HepG2 (cell line): ENCODE measurements at regions not wholly inside any gene's neighbourhood (a gene's known extent, or its start where the extent isn't known, plus 50 kb on each side); places are given as distances from the start of the nearest gene placed in this dataset.

Experiments used
- CAMTA2 ChIP-seq: sonication (generic); formaldehyde crosslinking; IDR thresholded peaks from 2 replicates; pipeline ENCODE4 v1.4.0; 2020; ENCODE audit warnings: mild to moderate bottlenecking, missing genetic modification reagents, borderline replicate concordance
- CHD4 ChIP-seq: fragments of 200-600 bp; sonication (generic); IDR thresholded peaks from 2 replicates; pipeline ENCODE4 v1.7.0; 2017; ENCODE audit warnings: mild to moderate bottlenecking, low read length, borderline replicate concordance
- CREB1 ChIP-seq, 2 experiments: fragments of 450-650 bp in 1 of 2; IDR thresholded peaks; 2 replicates each; pipeline ENCODE4 v1.6.1; 2016 to 2017; ENCODE audit warnings: control low read depth in 1 of 2, mild to moderate bottlenecking in 1 of 2, missing compliant biosample characterization in 1 of 2, missing genetic modification characterization in 1 of 2
- ELF4 ChIP-seq: sonication (generic); formaldehyde crosslinking; IDR thresholded peaks from 2 replicates; pipeline ENCODE4 v1.5.0; 2020; ENCODE audit warnings: missing genetic modification reagents, mild to moderate bottlenecking, moderate library complexity, borderline replicate concordance
- EP300 ChIP-seq, 3 experiments: sonication (generic) in 1 of 3; formaldehyde crosslinking in 1 of 3; IDR thresholded peaks; 2 replicates each; pipeline versions ENCODE4 v1.5.1 to v1.6.1; 2011 to 2020; ENCODE audit warnings: low read depth in 2 of 3, low read length in 2 of 3, borderline replicate concordance in 1 of 3, improper control_type of control experiment in 1 of 3, mild to moderate bottlenecking in 1 of 3, missing genetic modification reagents in 1 of 3, moderate library complexity in 1 of 3
- FOXJ3 ChIP-seq: sonication (generic); formaldehyde crosslinking; IDR thresholded peaks from 2 replicates; pipeline ENCODE4 v1.4.0; 2020; ENCODE audit warnings: missing genetic modification reagents, mild to moderate bottlenecking, borderline replicate concordance
- HNF4G ChIP-seq, 2 experiments: sonication (generic) in 1 of 2; formaldehyde crosslinking in 1 of 2; IDR thresholded peaks; 2 replicates each; pipeline versions ENCODE4 v1.4.0 to v1.6.1; 2011 to 2020; ENCODE audit warnings: borderline replicate concordance in 2 of 2, low read depth in 2 of 2, mild to moderate bottlenecking in 2 of 2, low read length in 1 of 2, missing genetic modification reagents in 1 of 2, moderate library complexity in 1 of 2
- NCOR1 ChIP-seq: fragments of 200-600 bp; sonication (generic); IDR thresholded peaks from 2 replicates; pipeline ENCODE4 v1.7.0; 2017; ENCODE audit warnings: antibody characterized with exemption, low read length, borderline replicate concordance
- NFE2 ChIP-seq: sonication (generic); formaldehyde crosslinking; IDR thresholded peaks from 2 replicates; pipeline ENCODE4 v1.4.0; 2020; ENCODE audit warnings: missing genetic modification reagents
- NFKB2 ChIP-seq: sonication (generic); formaldehyde crosslinking; IDR thresholded peaks from 2 replicates; pipeline ENCODE4 v1.4.0; 2020; ENCODE audit warnings: missing genetic modification reagents, borderline replicate concordance
- SMC3 ChIP-seq: IDR thresholded peaks from 2 replicates; pipeline ENCODE4 v1.6.1; 2011; ENCODE audit warnings: low read length, improper control_type of control experiment
- SOX13 ChIP-seq, 3 experiments: fragments of 450-650 bp in 1 of 3; sonication (generic) in 1 of 3; formaldehyde crosslinking in 1 of 3; IDR thresholded peaks in 2 of 3; conservative IDR thresholded peaks in 1 of 3; 2 replicates each; pipeline versions ENCODE4 v1.5.0 to v1.6.1; 2016 to 2020; ENCODE audit warnings: antibody characterized with exemption in 1 of 3, mild to moderate bottlenecking in 1 of 3, missing compliant biosample characterization in 1 of 3, missing genetic modification reagents in 1 of 3, moderate library complexity in 1 of 3
- SOX5 ChIP-seq: IDR thresholded peaks from 2 replicates; pipeline ENCODE4 v1.6.1; 2016; ENCODE audit warnings: borderline replicate concordance
- SRSF9 ChIP-seq: fragments of 200-400 bp; formaldehyde crosslinking; IDR thresholded peaks from 2 replicates; pipeline ENCODE4 v1.6.1; 2018; ENCODE audit warnings: borderline replicate concordance, mild to moderate bottlenecking, low read depth, low read length; ENCODE audit not compliant: insufficient read depth, poor library complexity, severe bottlenecking
- TAF1 ChIP-seq: sonication (generic); formaldehyde crosslinking; IDR thresholded peaks from 2 replicates; pipeline ENCODE4 v1.4.0; 2020; ENCODE audit warnings: missing genetic modification reagents
- THYN1 ChIP-seq: sonication (generic); formaldehyde crosslinking; IDR thresholded peaks from 2 replicates; pipeline ENCODE4 v1.8.1; 2023; ENCODE audit warnings: low read depth, mild to moderate bottlenecking, moderate library complexity, missing genetic modification reagents, borderline replicate concordance
- XBP1 ChIP-seq: sonication (generic); formaldehyde crosslinking; IDR thresholded peaks from 2 replicates; pipeline ENCODE4 v1.5.0; 2020; ENCODE audit warnings: missing genetic modification reagents
- ZNF138 ChIP-seq: sonication (generic); formaldehyde crosslinking; IDR thresholded peaks from 2 replicates; pipeline ENCODE4 v1.5.0; 2020; ENCODE audit warnings: mild to moderate bottlenecking, low read depth, missing genetic modification reagents
- ZNF230 ChIP-seq: sonication (generic); formaldehyde crosslinking; IDR thresholded peaks from 2 replicates; pipeline ENCODE4 v1.4.0; 2020; ENCODE audit warnings: mild to moderate bottlenecking, missing genetic modification reagents
- ZNF33B ChIP-seq: sonication (generic); formaldehyde crosslinking; IDR thresholded peaks from 2 replicates; pipeline ENCODE4 v1.5.1; 2020; ENCODE audit warnings: mild to moderate bottlenecking, missing genetic modification reagents
- ZNF564 ChIP-seq: sonication (generic); formaldehyde crosslinking; IDR thresholded peaks from 2 replicates; pipeline ENCODE4 v1.8.1; 2023; ENCODE audit warnings: mild to moderate bottlenecking, missing genetic modification reagents
- ZNF670 ChIP-seq: sonication (generic); formaldehyde crosslinking; IDR thresholded peaks from 2 replicates; pipeline ENCODE4 v1.8.0; 2022; ENCODE audit warnings: mild to moderate bottlenecking, missing genetic modification reagents, borderline replicate concordance
- ZNF883 ChIP-seq: sonication (generic); formaldehyde crosslinking; IDR thresholded peaks from 2 replicates; pipeline ENCODE4 v1.5.1; 2020; ENCODE audit warnings: mild to moderate bottlenecking, missing genetic modification reagents; ENCODE audit errors: not compliant biosample characterization
- TF ChIP-seq, protein P1 (sequence below): sonication (generic); formaldehyde crosslinking; IDR thresholded peaks from 2 replicates; pipeline ENCODE4 v1.8.0; 2023; ENCODE audit warnings: mild to moderate bottlenecking, missing genetic modification reagents
- TF ChIP-seq, protein P2 (sequence below): sonication (generic); formaldehyde crosslinking; IDR thresholded peaks from 2 replicates; pipeline ENCODE4 v1.5.0; 2020; ENCODE audit warnings: mild to moderate bottlenecking, missing genetic modification reagents
- TF ChIP-seq, protein P3 (sequence below): sonication (generic); formaldehyde crosslinking; IDR thresholded peaks from 2 replicates; pipeline ENCODE4 v1.5.1; 2020; ENCODE audit warnings: missing genetic modification reagents, mild to moderate bottlenecking, borderline replicate concordance

DNA sequence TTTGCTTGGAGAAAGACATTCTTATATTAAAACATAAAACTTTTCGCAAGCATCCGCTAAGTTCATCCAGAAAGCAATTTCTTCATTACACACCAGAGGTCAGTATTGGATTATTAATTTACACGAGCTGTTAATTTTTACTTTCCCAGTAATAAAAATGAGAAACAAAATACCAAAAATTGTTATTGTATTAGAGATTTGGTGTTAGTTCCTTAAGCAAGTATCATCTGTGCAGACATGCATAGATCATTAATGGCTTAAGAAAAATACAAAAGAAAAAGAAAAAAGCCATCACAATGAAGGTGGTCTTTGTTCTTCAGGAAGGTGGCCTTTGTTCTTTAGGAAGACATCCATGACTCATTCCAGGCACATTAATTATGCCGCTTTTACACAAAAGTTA, 53.6 kb upstream of the HNMT start (continued):
- no peak for TF ChIP-seq HNF4G (IDR thresholded peaks at IDR 0.05; ENCODE audit: borderline replicate concordance, low read depth, low read length)
- TF ChIP-seq HNF4G (CRISPR knock-in tag; IDR thresholded peaks at IDR 0.05; ENCODE audit: borderline replicate concordance, low read depth), result no peak
- peak; percentile 92 for TF ChIP-seq SMC3
- TF ChIP-seq, protein P1, sequence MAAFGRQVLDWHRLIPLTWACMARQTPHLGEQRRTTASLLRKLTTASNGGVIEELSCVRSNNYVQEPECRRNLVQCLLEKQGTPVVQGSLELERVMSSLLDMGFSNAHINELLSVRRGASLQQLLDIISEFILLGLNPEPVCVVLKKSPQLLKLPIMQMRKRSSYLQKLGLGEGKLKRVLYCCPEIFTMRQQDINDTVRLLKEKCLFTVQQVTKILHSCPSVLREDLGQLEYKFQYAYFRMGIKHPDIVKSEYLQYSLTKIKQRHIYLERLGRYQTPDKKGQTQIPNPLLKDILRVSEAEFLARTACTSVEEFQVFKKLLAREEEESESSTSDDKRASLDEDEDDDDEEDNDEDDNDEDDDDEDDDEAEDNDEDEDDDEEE, result no peak
- no peak for TF ChIP-seq ZNF230 (CRISPR knock-in tag)
- peak; percentile 80; the same call in 1 of the 2 replicates for TF ChIP-seq NCOR1
- no peak for TF ChIP-seq ZNF883
- no peak for TF ChIP-seq CAMTA2
- no peak for TF ChIP-seq NFKB2
- no peak for TF ChIP-seq XBP1 (CRISPR knock-in tag)
- no peak for TF ChIP-seq TAF1 (CRISPR knock-in tag)
- no peak for TF ChIP-seq NFE2 (CRISPR knock-in tag)
- TF ChIP-seq ZNF564 (CRISPR knock-in tag), result no peak
- TF ChIP-seq THYN1 (CRISPR knock-in tag), result no peak
- no peak for TF ChIP-seq ZNF670
- TF ChIP-seq EP300 (IDR thresholded peaks at IDR 0.05; ENCODE audit: low read depth in 2 of 2, low read length in 2 of 2), result peak in 1 of 2 experiments; percentile 30; a peak in 1 of 4 replicates
- TF ChIP-seq EP300 (CRISPR knock-in tag; IDR thresholded peaks at IDR 0.05; ENCODE audit: borderline replicate concordance), result no peak
- TF ChIP-seq SOX5 (CRISPR knock-in tag), result peak; percentile 89
- no peak for TF ChIP-seq ZNF138 (CRISPR knock-in tag)
- no peak for TF ChIP-seq ZNF33B
- no peak for TF ChIP-seq ELF4 (CRISPR knock-in tag)
- TF ChIP-seq CHD4, result peak; percentile 67; the same call in 1 of the 2 replicates
- no peak for TF ChIP-seq CREB1 (IDR thresholded peaks at IDR 0.05)
- TF ChIP-seq CREB1 (CRISPR knock-in tag; IDR thresholded peaks at IDR 0.05), result peak; percentile 33; the same call in 1 of the 2 replicates
- no peak for TF ChIP-seq SOX13 (IDR thresholded peaks at IDR 0.05)
- peak in 1 of 2 experiments; percentile 84; a peak in 2 of 4 replicates for TF ChIP-seq SOX13 (CRISPR knock-in tag; conservative IDR thresholded peaks at IDR 0.05 in 1 of 2, IDR thresholded peaks at IDR 0.05 in 1 of 2)
- TF ChIP-seq, protein P2, sequence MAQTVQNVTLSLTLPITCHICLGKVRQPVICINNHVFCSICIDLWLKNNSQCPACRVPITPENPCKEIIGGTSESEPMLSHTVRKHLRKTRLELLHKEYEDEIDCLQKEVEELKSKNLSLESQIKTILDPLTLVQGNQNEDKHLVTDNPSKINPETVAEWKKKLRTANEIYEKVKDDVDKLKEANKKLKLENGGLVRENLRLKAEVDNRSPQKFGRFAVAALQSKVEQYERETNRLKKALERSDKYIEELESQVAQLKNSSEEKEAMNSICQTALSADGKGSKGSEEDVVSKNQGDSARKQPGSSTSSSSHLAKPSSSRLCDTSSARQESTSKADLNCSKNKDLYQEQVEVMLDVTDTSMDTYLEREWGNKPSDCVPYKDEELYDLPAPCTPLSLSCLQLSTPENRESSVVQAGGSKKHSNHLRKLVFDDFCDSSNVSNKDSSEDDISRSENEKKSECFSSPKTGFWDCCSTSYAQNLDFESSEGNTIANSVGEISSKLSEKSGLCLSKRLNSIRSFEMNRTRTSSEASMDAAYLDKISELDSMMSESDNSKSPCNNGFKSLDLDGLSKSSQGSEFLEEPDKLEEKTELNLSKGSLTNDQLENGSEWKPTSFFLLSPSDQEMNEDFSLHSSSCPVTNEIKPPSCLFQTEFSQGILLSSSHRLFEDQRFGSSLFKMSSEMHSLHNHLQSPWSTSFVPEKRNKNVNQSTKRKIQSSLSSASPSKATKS, result 0 out of 2 replicates have a peak, but pooled peaks have one; percentile 56
- peak; percentile 28; the same call in 1 of the 2 replicates for TF ChIP-seq FOXJ3
- TF ChIP-seq, protein P3, sequence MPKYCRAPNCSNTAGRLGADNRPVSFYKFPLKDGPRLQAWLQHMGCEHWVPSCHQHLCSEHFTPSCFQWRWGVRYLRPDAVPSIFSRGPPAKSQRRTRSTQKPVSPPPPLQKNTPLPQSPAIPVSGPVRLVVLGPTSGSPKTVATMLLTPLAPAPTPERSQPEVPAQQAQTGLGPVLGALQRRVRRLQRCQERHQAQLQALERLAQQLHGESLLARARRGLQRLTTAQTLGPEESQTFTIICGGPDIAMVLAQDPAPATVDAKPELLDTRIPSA (CRISPR knock-in tag), result no peak
- TF ChIP-seq SRSF9, result no peak
